ENCODE measurements at regions not wholly inside any gene's neighbourhood (a gene's known extent, or its start where the extent isn't known, plus 50 kb on each side); places are given as distances from the start of the nearest gene placed in this dataset.
"Not testable (repeated sequence)": the region's sequence is repeated elsewhere in the genome, so short reads cannot be mapped to it uniquely, and the experiment has no call there.

DNA sequence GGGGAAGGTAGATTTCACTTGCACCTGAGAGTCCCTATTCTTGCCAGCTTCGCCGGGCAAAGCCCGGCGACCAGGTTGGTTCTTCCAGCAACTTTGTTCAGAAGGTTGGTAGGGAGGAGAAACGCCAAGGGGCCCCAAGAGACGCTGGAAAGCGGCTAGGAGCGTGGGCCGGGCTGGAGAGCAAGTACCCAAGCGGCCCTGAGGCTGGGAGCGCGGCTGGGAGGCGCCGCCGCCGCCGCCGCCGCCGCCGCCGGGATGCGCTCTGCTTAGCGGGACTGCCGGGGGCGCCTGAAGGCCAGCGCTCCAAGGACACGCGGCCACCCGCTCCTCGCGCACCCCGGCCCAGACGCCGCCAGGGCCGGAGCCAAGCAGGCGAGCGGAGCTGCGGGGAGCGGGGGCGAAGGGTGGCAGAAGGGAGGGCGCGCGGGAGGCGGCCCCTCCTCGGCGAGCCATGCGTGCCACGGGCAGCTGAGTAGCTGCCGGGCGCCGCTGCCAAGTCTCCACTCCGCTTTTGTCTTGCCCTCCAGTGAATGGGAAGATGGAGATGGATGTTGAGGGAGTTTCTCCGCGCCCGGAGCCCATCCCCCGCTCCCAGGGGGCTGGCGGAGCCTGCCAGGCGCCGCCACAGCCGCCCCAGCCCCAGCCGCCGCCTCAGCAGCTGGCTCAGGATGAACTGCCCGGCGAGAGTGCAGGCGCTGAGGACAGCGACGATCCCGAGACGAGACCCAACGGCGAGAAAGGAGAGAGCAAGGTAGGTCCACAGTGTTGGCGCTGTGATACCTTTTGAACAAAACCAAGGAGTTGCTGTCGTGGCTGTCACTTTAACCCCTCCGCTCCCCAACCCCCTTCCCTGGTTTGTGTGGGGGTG lies 227.4 kb upstream of the AZI2 start:
- DNase-seq: no peak

GRCh38 chr3:28576614-28577200 lies 228.1 kb upstream of the AZI2 start:
- DNase-seq: no peak

DNA sequence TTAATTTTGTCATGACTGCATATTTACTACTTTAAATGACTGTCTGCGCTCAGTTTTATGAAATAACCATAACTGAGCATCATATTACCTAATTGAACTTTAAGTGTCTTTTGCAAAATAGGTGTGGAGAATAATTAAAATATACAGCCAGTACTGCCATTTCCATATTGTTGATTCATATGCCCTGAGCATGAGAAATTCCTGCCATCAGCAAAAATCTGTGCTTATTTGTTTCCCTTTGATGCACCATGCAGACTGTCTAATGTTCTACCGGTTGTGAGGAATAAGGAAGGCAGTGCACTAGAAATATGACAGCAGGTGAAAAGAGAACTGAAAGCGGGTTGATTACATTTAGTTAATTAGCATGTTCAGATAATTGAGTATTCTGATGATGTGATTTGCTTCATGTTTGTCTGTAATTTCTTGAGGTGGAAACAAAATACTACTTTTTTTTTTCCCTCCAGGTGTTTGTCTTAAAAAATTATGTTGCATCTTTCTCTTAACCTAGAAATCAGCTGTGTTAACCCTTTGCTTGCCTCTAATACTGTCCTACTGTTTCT lies 229.4 kb upstream of the AZI2 start:
- no peak for DNase-seq

DNA sequence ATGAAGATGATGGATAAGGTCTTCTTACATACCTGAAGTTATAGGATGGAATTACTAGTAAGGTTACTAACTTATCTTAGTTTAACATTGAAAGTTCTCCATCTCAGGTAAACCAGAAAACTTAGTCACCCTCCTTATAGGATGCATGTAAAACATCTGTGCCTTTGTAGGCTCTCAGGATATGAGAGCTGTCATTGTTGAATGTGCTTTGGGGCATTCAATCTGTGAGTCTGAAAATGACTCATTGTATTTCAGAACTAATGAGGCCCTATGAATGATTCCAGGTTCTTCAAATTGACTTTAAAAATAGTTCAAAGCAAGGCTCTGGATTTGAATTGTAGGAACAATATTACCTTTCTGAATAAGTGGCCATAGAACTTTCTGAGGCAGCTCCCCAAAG lies 237.7 kb upstream of the AZI2 start:
- no peak for DNase-seq

GRCh38 chr3:28587723-28588122 lies 239.1 kb upstream of the AZI2 start:
- no peak for DNase-seq

GRCh38 chr3:28590216-28590615 lies 241.6 kb upstream of the AZI2 start:
- DNase-seq: no peak

GRCh38 chr3:28590860-28591259 lies 242.2 kb upstream of the AZI2 start:
- no peak for DNase-seq

- DNase-seq: no peak
Measured at GRCh38 chr3:28595372-28595771, 246.7 kb upstream of the AZI2 start.

DNA sequence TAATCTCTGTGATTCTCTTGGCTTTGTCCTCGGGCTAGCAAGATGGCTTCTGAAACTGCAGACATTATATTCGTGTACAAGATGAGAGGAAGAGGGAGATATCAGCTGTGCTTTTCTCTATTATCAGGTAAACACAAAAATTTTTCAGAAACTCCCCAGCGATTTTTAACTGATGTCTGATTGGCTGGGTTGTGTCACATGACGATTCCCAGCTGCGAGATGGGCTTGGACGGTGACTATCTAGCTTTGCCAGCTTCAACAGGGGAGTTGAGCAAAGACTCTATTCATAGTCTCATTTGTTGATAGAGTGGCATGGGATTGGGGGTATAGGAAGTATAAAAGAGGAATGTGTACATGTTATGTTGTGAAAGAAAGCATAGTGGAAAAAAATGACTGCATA lies 248.8 kb upstream of the AZI2 start:
- DNase-seq: no peak

- DNase-seq: no peak
Measured at GRCh38 chr3:28598165-28598564, 249.5 kb upstream of the AZI2 start.

- no peak for DNase-seq
Measured at GRCh38 chr3:28601291-28601690, 252.7 kb upstream of the AZI2 start.

GRCh38 chr3:28606283-28606682 lies 257.7 kb upstream of the AZI2 start:
- no peak for DNase-seq

DNA sequence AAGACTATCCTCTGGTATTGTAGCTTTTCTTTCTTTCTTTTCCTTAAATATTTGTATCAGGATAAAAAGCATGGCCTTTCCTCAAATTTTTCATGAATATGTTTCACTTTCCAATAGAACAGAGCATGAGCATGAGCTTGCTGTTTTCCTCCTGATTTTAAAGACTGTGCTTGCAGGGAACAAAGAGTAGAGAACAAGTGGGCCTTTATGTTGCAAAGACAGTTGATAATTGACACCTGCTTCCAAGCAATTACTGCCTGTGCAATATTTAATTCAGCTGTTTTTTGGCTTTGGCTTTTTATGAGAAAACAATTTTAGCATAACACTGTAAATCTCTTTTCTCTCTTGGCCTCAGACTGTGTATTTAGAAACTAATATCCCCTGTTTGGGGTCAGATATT lies 263.6 kb upstream of the AZI2 start:
- no peak for DNase-seq

DNA sequence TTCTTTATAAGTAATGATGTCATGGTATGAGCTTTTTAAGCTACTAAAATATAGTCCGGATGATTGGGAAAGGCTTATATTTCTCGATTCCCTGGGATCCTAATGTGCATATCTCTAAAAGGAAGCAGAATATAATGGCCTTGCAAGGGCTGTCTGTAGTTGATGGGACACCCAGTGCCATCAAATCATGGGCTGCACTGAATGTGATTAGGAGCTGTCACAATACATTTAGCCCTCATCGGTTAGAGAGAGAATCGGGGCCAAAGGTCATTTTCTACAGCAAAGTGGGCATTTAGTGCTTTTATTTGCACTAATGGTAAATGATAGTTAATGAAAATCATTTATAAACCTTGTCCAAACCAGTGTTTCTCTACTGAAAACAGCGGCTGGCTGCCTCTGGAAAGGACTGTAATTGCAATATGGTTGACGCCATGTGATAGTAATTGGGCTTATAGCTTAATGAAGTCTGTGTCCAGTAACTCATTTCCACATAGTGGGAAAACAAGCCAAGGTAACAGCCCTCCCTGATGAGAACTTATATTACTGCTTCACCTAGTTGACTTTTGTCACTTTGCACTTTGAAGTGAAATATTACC lies 265.0 kb upstream of the AZI2 start:
- DNase-seq: no peak

GRCh38 chr3:28615071-28615470 lies 266.4 kb upstream of the AZI2 start:
- no peak for DNase-seq

DNA sequence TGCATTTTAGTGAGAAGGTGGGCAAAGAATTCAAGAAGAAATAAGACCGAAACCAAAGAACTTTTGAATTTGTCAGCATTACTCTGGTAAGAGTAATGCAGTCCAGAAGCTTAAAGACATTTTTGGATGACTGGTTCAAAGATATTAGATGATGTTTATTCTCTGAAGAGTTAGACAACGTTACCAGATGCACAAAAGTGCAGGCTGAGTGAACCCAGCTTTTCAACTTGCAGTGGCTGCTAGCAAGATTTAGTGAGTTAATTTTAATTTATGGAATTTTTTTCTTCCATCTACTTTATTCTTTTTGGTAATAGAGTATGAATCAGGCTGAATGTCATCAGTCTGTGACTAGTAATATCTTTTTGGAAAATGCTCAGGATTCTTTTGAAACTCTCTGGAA lies 267.3 kb upstream of the AZI2 start:
- no peak for DNase-seq

- DNase-seq: no peak
Measured at GRCh38 chr3:28617821-28618220, 269.2 kb upstream of the AZI2 start.

DNA sequence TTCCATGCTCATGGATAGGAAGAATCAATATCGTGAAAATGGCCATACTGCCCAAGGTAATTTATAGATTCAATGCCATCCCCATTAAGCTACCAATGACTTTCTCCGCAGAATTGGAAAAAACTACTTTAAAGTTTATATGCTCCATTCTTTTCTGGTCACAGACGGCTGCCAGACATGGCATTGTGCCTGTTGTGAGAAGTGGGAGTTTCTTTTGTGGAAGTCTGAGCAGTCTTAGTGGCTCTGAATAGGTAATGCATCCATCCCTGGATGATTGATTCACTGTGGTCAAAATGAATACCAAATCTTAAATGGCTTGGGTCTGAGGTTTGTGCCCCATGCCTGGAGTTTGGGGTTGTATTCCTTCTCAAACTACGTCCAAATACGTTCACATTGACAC lies 274.5 kb upstream of the AZI2 start:
- DNase-seq: no peak

- DNase-seq: no peak
Measured at GRCh38 chr3:28624084-28624483, 275.5 kb upstream of the AZI2 start.

- DNase-seq: not testable (repeated sequence)
Measured at GRCh38 chr3:28627843-28628242, 279.2 kb upstream of the AZI2 start.

GRCh38 chr3:28634019-28634418 lies 285.4 kb upstream of the AZI2 start:
- no peak for DNase-seq

DNA sequence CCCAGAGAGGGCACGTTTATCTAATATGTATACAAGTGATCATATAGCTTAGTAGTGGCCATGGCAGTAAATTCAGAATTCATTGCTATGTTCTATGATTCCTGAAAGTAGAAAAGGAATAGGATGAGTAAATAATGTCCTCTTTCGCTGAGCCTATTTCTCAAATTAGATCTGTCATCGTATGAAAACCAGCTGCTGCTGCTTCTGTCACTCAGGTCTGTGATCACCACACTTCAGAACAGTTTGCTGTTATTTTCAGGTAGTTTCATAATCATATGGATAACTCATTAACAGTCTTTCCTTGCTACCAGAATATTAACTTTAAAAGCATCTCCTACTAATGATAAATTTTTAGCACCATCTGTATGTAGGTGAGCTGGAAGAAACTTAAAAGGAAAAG lies 289.1 kb upstream of the AZI2 start:
- DNase-seq: no peak

DNA sequence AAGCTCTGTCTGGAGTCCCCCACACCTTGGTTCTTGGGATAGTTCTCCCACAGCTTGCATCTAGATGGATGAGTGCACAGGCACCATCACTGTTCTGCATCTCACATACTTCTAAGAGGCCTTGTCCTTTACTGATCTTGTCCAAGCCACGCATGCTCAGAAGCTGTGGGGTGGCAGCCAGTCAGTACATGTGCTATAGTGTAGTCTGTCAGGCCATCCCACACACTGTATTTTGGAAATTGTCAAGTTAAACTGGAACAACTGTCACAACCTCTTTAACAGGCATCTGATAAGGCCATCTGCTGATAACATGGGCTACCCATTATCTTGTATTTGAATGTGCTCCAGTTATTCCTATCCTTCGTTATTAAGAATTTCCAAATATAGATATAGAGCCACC lies 296.5 kb upstream of the AZI2 start:
- DNase-seq: no peak

DNA sequence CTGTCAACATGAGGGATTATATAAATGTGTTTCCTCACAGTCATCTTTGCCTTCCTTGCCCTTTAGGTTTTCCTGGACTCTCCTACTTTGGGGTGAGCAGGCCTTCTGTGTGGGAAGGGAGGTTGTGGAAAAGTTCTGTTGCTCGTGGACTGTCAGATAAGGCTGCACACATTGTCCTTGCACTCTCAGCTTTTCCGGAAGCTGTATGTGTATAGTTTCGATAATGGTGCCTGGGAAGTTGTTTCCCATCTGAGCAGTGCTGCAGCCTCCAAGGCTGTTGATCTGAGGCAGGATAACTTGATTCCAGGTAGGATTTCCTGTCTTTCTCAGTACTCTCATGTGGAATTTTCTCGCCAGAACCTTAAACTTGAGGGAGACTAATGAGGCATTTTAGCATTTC lies 297.8 kb upstream of the AZI2 start:
- no peak for DNase-seq
